ENCODE measurements at regions not wholly inside any gene's neighbourhood (a gene's known extent, or its start where the extent isn't known, plus 50 kb on each side); places are given as distances from the start of the nearest gene placed in this dataset.

- Histone ChIP-seq H3K27me3 (ENCODE audit: low read depth) (no peaks in the 10 kb centered on the region), H3K9me3 (no peaks in the 10 kb centered on the region), H3K4me1 (no peaks in the 10 kb centered on the region), H3K27ac (no peak overlapping the region), H3K4me3 (no peak overlapping the region), H3K36me3 (no peaks in the 10 kb centered on the region)
- intact Hi-C loops (cut with DNase I) = no loop called here
- TF ChIP-seq CTCF (IDR thresholded peaks at IDR 0.05) = no peak
- DNase-seq = no peak
- no peak for ATAC-seq
Measured at GRCh38 chr11:87451395-87451794, 413.7 kb downstream of the TMEM135 start.

GRCh38 chr11:87447606-87448005 lies 409.9 kb downstream of the TMEM135 start:
- H3K36me3 ChIP-seq = no peaks in the 10 kb centered on the region
- H3K4me3 ChIP-seq = no peak overlapping the region
- intact Hi-C loops (cut with DNase I) = no loop called here
- ATAC-seq (no peak), DNase-seq (no peak)
- no peak overlapping the region for H3K27ac ChIP-seq
- H3K4me1 ChIP-seq = no peaks in the 10 kb centered on the region
- TF ChIP-seq CTCF (IDR thresholded peaks at IDR 0.05) = no peak
- no peaks in the 10 kb centered on the region for H3K27me3 ChIP-seq (ENCODE audit: low read depth)
- H3K9me3 ChIP-seq = no peaks in the 10 kb centered on the region

GRCh38 chr11:87444993-87445392 lies 407.3 kb downstream of the TMEM135 start:
- Histone ChIP-seq H3K27me3 (ENCODE audit: low read depth) (no peaks in the 10 kb centered on the region), H3K36me3 (no peaks in the 10 kb centered on the region), H3K9me3 (no peaks in the 10 kb centered on the region), H3K27ac (no peak overlapping the region), H3K4me1 (no peaks in the 10 kb centered on the region), H3K4me3 (no peak overlapping the region)
- DNase-seq = no peak
- intact Hi-C loops (cut with DNase I) = no loop called here
- no peak for ATAC-seq
- no peak for TF ChIP-seq CTCF (IDR thresholded peaks at IDR 0.05)

GRCh38 chr11:87443707-87444106 lies 406.0 kb downstream of the TMEM135 start:
- Histone ChIP-seq H3K4me1 (no peaks in the 10 kb centered on the region), H3K36me3 (no peaks in the 10 kb centered on the region), H3K9me3 (no peaks in the 10 kb centered on the region), H3K4me3 (no peak overlapping the region), H3K27ac (no peak overlapping the region), H3K27me3 (ENCODE audit: low read depth) (no peaks in the 10 kb centered on the region)
- ATAC-seq = no peak
- intact Hi-C loops (cut with DNase I) = no loop called here
- no peak for TF ChIP-seq CTCF (IDR thresholded peaks at IDR 0.05)
- no peak for DNase-seq

- H3K27ac ChIP-seq = no peak overlapping the region
- DNase-seq = no peak
- intact Hi-C loops (cut with DNase I) = no loop called here
- H3K9me3 ChIP-seq = no peaks in the 10 kb centered on the region
- no peaks in the 10 kb centered on the region for H3K4me1 ChIP-seq
- no peak for TF ChIP-seq CTCF (IDR thresholded peaks at IDR 0.05)
- ATAC-seq = no peak
- no peaks in the 10 kb centered on the region for H3K27me3 ChIP-seq (ENCODE audit: low read depth)
- H3K36me3 ChIP-seq = no peaks in the 10 kb centered on the region
- no peak overlapping the region for H3K4me3 ChIP-seq
Measured at GRCh38 chr11:87440076-87440770, 402.5 kb downstream of the TMEM135 start.
